Skeletal muscle satellite cell (primary cell): ENCODE measurements at regions not wholly inside any gene's neighbourhood (a gene's known extent, or its start where the extent isn't known, plus 50 kb on each side); places are given as distances from the start of the nearest gene placed in this dataset.

Experiments
- H3K27me3 ChIP-seq: 2 replicates; pipeline ENCODE4 v1.7.0; 2013; ENCODE audit warnings: low read length; ENCODE audit not compliant: control insufficient read depth, insufficient read depth
- H3K36me3 ChIP-seq: 2 replicates; pipeline ENCODE4 v1.7.0; 2013; ENCODE audit warnings: mild to moderate bottlenecking, control low read depth, low read length; ENCODE audit not compliant: insufficient read depth
- H3K4me1 ChIP-seq: 2 replicates; pipeline ENCODE4 v1.7.0; 2013; ENCODE audit warnings: low read length; ENCODE audit not compliant: control insufficient read depth, insufficient read depth
- H3K4me2 ChIP-seq: 2 replicates; pipeline ENCODE4 v1.7.0; 2013; ENCODE audit warnings: mild to moderate bottlenecking, low read length
- H3K4me3 ChIP-seq: 2 replicates; pipeline ENCODE4 v1.7.0; 2013; ENCODE audit warnings: low read length
- H3K9ac ChIP-seq: 2 replicates; pipeline ENCODE4 v1.7.0; 2013; ENCODE audit warnings: mild to moderate bottlenecking, low read depth, low read length, moderate library complexity
- H3K9me3 ChIP-seq: replicated peaks from 2 replicates; pipeline ENCODE4 v1.7.0; 2013; ENCODE audit warnings: mild to moderate bottlenecking, control low read depth, low read length

GRCh38 chr16:54647725-54648221 is 282.9 kb upstream of the IRX5 start:
- H3K4me2 ChIP-seq = no peak overlapping the region
- no peaks in the 10 kb centered on the region for H3K9me3 ChIP-seq
- no peaks in the 10 kb centered on the region for H3K36me3 ChIP-seq
- H3K4me3 ChIP-seq = no peak overlapping the region
- H3K9ac ChIP-seq = no peak overlapping the region
- no peaks in the 10 kb centered on the region for H3K4me1 ChIP-seq
- no peaks in the 10 kb centered on the region for H3K27me3 ChIP-seq

- H3K36me3 ChIP-seq = no peaks in the 10 kb centered on the region
- H3K9me3 ChIP-seq = no peaks in the 10 kb centered on the region
- H3K4me1 ChIP-seq = no peaks in the 10 kb centered on the region
- H3K4me2 ChIP-seq = no peak overlapping the region
- no peaks in the 10 kb centered on the region for H3K27me3 ChIP-seq
- H3K4me3 ChIP-seq = no peak overlapping the region
- H3K9ac ChIP-seq = no peak overlapping the region
Observed at GRCh38 chr16:54647216-54647615, 283.4 kb upstream of the IRX5 start.

- Histone ChIP-seq H3K9me3 (no peaks in the 10 kb centered on the region), H3K4me1 (no peaks in the 10 kb centered on the region), H3K4me2 (no peak overlapping the region), H3K36me3 (no peaks in the 10 kb centered on the region), H3K9ac (no peak overlapping the region), H3K27me3 (no peaks in the 10 kb centered on the region), H3K4me3 (no peak overlapping the region)
Observed at GRCh38 chr16:54645345-54645744, 285.3 kb upstream of the IRX5 start.

- Histone ChIP-seq H3K4me2 (no peak overlapping the region), H3K9me3 (no peaks in the 10 kb centered on the region), H3K36me3 (no peaks in the 10 kb centered on the region)
Observed at GRCh38 chr16:54636221-54636793, 294.4 kb upstream of the IRX5 start.

GRCh38 chr16:54633943-54634362 is 296.7 kb upstream of the IRX5 start:
- no peak overlapping the region for H3K9ac ChIP-seq
- no peaks in the 10 kb centered on the region for H3K36me3 ChIP-seq
- no peak overlapping the region for H3K4me2 ChIP-seq
- no peaks in the 10 kb centered on the region for H3K27me3 ChIP-seq
- H3K4me1 ChIP-seq = no peaks in the 10 kb centered on the region
- no peak overlapping the region for H3K4me3 ChIP-seq
- no peaks in the 10 kb centered on the region for H3K9me3 ChIP-seq

More at GRCh38 chr16:54636221-54636793, 294.4 kb upstream of the IRX5 start:
- H3K9ac ChIP-seq = no peak overlapping the region
- no peaks in the 10 kb centered on the region for H3K27me3 ChIP-seq
- H3K4me1 ChIP-seq = no peaks in the 10 kb centered on the region
- H3K4me3 ChIP-seq = no peak overlapping the region

GRCh38 chr16:54632322-54633220 is 298.1 kb upstream of the IRX5 start:
- Histone ChIP-seq H3K9me3 (no peaks in the 10 kb centered on the region), H3K27me3 (no peaks in the 10 kb centered on the region), H3K9ac (no peak overlapping the region), H3K4me2 (no peak overlapping the region), H3K4me3 (no peak overlapping the region), H3K4me1 (no peaks in the 10 kb centered on the region), H3K36me3 (no peaks in the 10 kb centered on the region)

GRCh38 chr16:54631782-54632181 is 298.9 kb upstream of the IRX5 start:
- Histone ChIP-seq H3K9ac (no peak overlapping the region), H3K9me3 (no peaks in the 10 kb centered on the region), H3K4me2 (no peak overlapping the region), H3K27me3 (no peaks in the 10 kb centered on the region), H3K4me1 (no peaks in the 10 kb centered on the region), H3K36me3 (no peaks in the 10 kb centered on the region), H3K4me3 (no peak overlapping the region)

- no peaks in the 10 kb centered on the region for H3K27me3 ChIP-seq
- no peak overlapping the region for H3K4me3 ChIP-seq
- H3K36me3 ChIP-seq = no peaks in the 10 kb centered on the region
Observed at GRCh38 chr16:54630284-54630967, 300.2 kb upstream of the IRX5 start.

GRCh38 chr16:54628796-54629625 is 301.7 kb upstream of the IRX5 start:
- H3K4me1 ChIP-seq = no peaks in the 10 kb centered on the region
- no peak overlapping the region for H3K9ac ChIP-seq
- H3K36me3 ChIP-seq = no peaks in the 10 kb centered on the region
- H3K27me3 ChIP-seq = no peaks in the 10 kb centered on the region
- H3K4me3 ChIP-seq = no peak overlapping the region
- H3K9me3 ChIP-seq = no peaks in the 10 kb centered on the region
- H3K4me2 ChIP-seq = no peak overlapping the region

More at GRCh38 chr16:54630284-54630967, 300.2 kb upstream of the IRX5 start:
- Histone ChIP-seq H3K4me1 (no peaks in the 10 kb centered on the region), H3K9ac (no peak overlapping the region), H3K4me2 (no peak overlapping the region), H3K9me3 (no peaks in the 10 kb centered on the region)

- H3K9me3 ChIP-seq = no peaks in the 10 kb centered on the region
- no peak overlapping the region for H3K4me3 ChIP-seq
- no peaks in the 10 kb centered on the region for H3K4me1 ChIP-seq
- H3K4me2 ChIP-seq = no peak overlapping the region
- H3K27me3 ChIP-seq = no peaks in the 10 kb centered on the region
- no peak overlapping the region for H3K9ac ChIP-seq
- no peaks in the 10 kb centered on the region for H3K36me3 ChIP-seq
Observed at GRCh38 chr16:54627616-54628015, 303.0 kb upstream of the IRX5 start.

GRCh38 chr16:54623636-54624035 is 307.0 kb upstream of the IRX5 start:
- Histone ChIP-seq H3K4me2 (no peak overlapping the region), H3K4me3 (no peak overlapping the region), H3K9me3 (no peaks in the 10 kb centered on the region), H3K9ac (no peak overlapping the region), H3K27me3 (peaks cover 3% of the 10 kb centered on the region), H3K4me1 (no peaks in the 10 kb centered on the region), H3K36me3 (no peaks in the 10 kb centered on the region)
